OCI-LY1 (cell line): ENCODE measurements at regions not wholly inside any gene's neighbourhood (a gene's known extent, or its start where the extent isn't known, plus 50 kb on each side); places are given as distances from the start of the nearest gene placed in this dataset.

Experiments
- H2AFZ ChIP-seq: fragments of 200-600 bp; sonication (generic), shearing (Covaris generic); 2 replicates; pipeline ENCODE4 v1.6.0; 2014; ENCODE audit warnings: antibody characterized with exemption, mild to moderate bottlenecking, low read length
- H3F3A ChIP-seq: fragments of 200-600 bp; sonication (generic), shearing (Covaris generic); 2 replicates; pipeline ENCODE4 v1.6.0; 2014; ENCODE audit warnings: mild to moderate bottlenecking, antibody characterized with exemption, low read length, moderate library complexity; ENCODE audit not compliant: insufficient read depth
- H3K27ac ChIP-seq: fragments of 200-600 bp; sonication (generic); 2 replicates; pipeline ENCODE4 v1.5.1; 2014; ENCODE audit warnings: low read length, mixed run types, mild to moderate bottlenecking, low read depth; ENCODE audit not compliant: poor library complexity, severe bottlenecking
- H3K27me3 ChIP-seq: fragments of 200-600 bp; sonication (generic); 2 replicates; pipeline ENCODE4 v1.6.0; 2014; ENCODE audit warnings: antibody characterized with exemption, mild to moderate bottlenecking, low read length, moderate library complexity; ENCODE audit not compliant: insufficient read depth
- H3K36me3 ChIP-seq: fragments of 200-600 bp; sonication (generic); 2 replicates; pipeline ENCODE4 v1.6.1; 2014; ENCODE audit warnings: mild to moderate bottlenecking, antibody characterized with exemption, low read length, moderate library complexity, mixed read lengths; ENCODE audit not compliant: insufficient read depth
- H3K4me1 ChIP-seq: fragments of 200-600 bp; sonication (generic); 2 replicates; pipeline ENCODE4 v1.5.1; 2014; ENCODE audit warnings: mild to moderate bottlenecking, low read length, moderate library complexity; ENCODE audit not compliant: insufficient read depth, severe bottlenecking
- H3K4me2 ChIP-seq: fragments of 200-600 bp; sonication (generic), shearing (Covaris generic); 2 replicates; pipeline ENCODE4 v1.6.1; 2014; ENCODE audit warnings: low read length
- H3K4me3 ChIP-seq: fragments of 200-600 bp; sonication (generic); 2 replicates; pipeline ENCODE4 v1.5.1; 2014; ENCODE audit warnings: low read length, low read depth, mild to moderate bottlenecking, mixed read lengths; ENCODE audit not compliant: poor library complexity, severe bottlenecking
- H3K79me2 ChIP-seq: fragments of 200-600 bp; shearing (Covaris generic); 2 replicates; pipeline ENCODE4 v1.6.1; 2016; ENCODE audit warnings: mixed run types, low read length, mixed read lengths; ENCODE audit not compliant: insufficient read depth
- H3K9ac ChIP-seq: fragments of 200-600 bp; sonication (generic), shearing (Covaris generic); 2 replicates; pipeline ENCODE4 v1.6.1; 2014; ENCODE audit warnings: mild to moderate bottlenecking, low read length, mixed read lengths
- H3K9me2 ChIP-seq: fragments of 200-600 bp; sonication (generic), shearing (Covaris generic); 2 replicates; pipeline ENCODE4 v1.6.1; 2014; ENCODE audit warnings: low read depth, mild to moderate bottlenecking, low read length, mixed read lengths
- H3K9me3 ChIP-seq: fragments of 200-600 bp; shearing (Covaris generic); 2 replicates; pipeline ENCODE4 v1.6.1; 2014; ENCODE audit warnings: low read length, mixed read lengths
- H4K20me1 ChIP-seq: fragments of 200-600 bp; sonication (generic), shearing (Covaris generic); 2 replicates; pipeline ENCODE4 v1.6.0; 2016; ENCODE audit warnings: mild to moderate bottlenecking, low read length; ENCODE audit not compliant: insufficient read depth
- EZH2 ChIP-seq: fragments of 200-600 bp; sonication (generic), shearing (Covaris generic); IDR thresholded peaks from 2 replicates; pipeline ENCODE4 v1.8.0; 2017; ENCODE audit warnings: borderline replicate concordance, mixed run types, mild to moderate bottlenecking, antibody characterized with exemption, low read length, moderate library complexity, mixed read lengths
- TF ChIP-seq, protein P1 (sequence below): fragments of 200-600 bp; sonication (generic), shearing (Covaris generic); IDR thresholded peaks from 2 replicates; pipeline ENCODE4 v1.5.1; 2017; ENCODE audit warnings: mild to moderate bottlenecking, antibody characterized with exemption, low read length, moderate library complexity, mixed read lengths

DNA sequence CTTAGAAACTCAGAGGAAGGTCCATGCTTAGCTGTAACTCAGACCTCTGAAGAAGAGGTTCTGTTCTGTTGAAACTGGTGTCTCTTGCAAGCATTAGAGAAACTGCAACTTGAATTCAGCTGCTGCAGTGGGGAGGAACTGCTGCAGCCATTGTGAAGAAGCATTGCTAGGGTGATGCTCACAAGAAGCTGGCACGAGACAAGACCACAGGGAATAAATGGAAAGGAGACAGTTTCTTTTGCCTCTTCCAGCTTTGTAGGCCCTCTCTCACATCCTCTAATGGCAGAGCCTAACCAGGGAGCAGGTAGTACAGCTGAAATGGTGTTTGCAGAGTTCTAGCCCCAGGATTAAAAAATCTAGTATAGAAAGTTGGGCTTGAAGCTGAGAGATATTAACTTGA, 148.0 kb upstream of the DMAC1 start:
- H4K20me1 ChIP-seq = no peaks in the 10 kb centered on the region
- peak overlapping the region; percentile 37 for H3K27ac ChIP-seq
- H3K9me2 ChIP-seq = no peaks in the 10 kb centered on the region
- no peak overlapping the region for H3K4me3 ChIP-seq
- no peaks in the 10 kb centered on the region for H3F3A ChIP-seq
- no peaks in the 10 kb centered on the region for H3K36me3 ChIP-seq
- H3K4me2 ChIP-seq = 0 out of 2 replicates have a peak overlapping the region, but pooled peaks have one; percentile 2
- no peak for TF ChIP-seq EZH2
- TF ChIP-seq, protein P1, sequence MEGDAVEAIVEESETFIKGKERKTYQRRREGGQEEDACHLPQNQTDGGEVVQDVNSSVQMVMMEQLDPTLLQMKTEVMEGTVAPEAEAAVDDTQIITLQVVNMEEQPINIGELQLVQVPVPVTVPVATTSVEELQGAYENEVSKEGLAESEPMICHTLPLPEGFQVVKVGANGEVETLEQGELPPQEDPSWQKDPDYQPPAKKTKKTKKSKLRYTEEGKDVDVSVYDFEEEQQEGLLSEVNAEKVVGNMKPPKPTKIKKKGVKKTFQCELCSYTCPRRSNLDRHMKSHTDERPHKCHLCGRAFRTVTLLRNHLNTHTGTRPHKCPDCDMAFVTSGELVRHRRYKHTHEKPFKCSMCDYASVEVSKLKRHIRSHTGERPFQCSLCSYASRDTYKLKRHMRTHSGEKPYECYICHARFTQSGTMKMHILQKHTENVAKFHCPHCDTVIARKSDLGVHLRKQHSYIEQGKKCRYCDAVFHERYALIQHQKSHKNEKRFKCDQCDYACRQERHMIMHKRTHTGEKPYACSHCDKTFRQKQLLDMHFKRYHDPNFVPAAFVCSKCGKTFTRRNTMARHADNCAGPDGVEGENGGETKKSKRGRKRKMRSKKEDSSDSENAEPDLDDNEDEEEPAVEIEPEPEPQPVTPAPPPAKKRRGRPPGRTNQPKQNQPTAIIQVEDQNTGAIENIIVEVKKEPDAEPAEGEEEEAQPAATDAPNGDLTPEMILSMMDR = no peak
- H3K4me1 ChIP-seq = peaks cover 21% of the 10 kb centered on the region
- H2AFZ ChIP-seq = peak overlapping the region; percentile 54
- H3K79me2 ChIP-seq = no peaks in the 10 kb centered on the region
- H3K9ac ChIP-seq = no peak overlapping the region
- H3K27me3 ChIP-seq = no peaks in the 10 kb centered on the region
- H3K9me3 ChIP-seq = no peaks in the 10 kb centered on the region

DNA sequence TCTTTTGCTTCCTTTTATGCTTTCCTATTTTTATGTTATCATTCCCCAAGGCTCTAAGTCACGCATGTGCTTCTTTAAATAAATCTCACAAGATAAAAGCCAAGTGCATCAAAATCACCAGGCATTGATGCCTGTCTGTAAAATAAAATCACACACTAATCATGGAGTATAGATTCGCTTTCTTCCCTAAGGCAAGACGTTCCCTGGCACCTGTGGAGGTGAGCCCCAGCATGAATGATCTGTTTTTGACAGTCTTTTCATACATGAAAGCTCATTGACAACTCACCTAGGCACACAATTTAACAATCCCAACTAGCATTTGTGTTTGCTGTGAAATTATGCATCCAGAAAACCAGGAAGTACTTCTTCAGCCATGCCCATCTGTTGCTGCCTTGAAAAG, 146.9 kb upstream of the DMAC1 start:
- TF ChIP-seq, protein P1 = no peak
- TF ChIP-seq EZH2 = no peak
- Histone ChIP-seq H3F3A (no peaks in the 10 kb centered on the region), H3K9ac (no peak overlapping the region), H3K36me3 (no peaks in the 10 kb centered on the region), H3K9me2 (no peaks in the 10 kb centered on the region), H3K27me3 (no peaks in the 10 kb centered on the region), H3K4me1 (peaks cover 21% of the 10 kb centered on the region), H2AFZ (peak overlapping the region; percentile 36; the same call in 1 of the 2 replicates), H3K27ac (no peak overlapping the region), H4K20me1 (no peaks in the 10 kb centered on the region), H3K4me3 (no peak overlapping the region), H3K4me2 (no peak overlapping the region), H3K9me3 (no peaks in the 10 kb centered on the region), H3K79me2 (no peaks in the 10 kb centered on the region)

DNA sequence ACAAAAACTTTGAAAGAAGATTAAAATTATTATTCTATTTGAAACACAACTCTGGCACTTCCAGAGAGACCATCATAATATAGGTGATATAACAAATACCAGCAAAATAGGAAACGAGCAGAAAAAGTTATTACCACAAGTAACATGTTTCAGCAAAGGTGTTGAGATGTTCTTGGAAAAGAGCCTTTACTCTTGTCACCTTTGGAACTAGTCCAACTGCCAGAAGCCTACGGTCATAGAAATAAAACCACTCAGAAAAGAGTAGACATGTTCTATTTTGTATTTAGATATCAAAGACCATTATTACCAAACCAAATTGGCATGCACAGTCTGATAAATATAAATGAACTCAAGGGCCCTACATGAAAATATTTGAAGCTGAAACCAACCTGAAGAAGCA, 145.0 kb upstream of the DMAC1 start:
- Histone ChIP-seq H3K9me2 (no peaks in the 10 kb centered on the region), H4K20me1 (no peaks in the 10 kb centered on the region), H2AFZ (no peak overlapping the region), H3K9ac (no peak overlapping the region), H3K36me3 (no peaks in the 10 kb centered on the region), H3K27ac (no peak overlapping the region), H3K4me1 (peaks cover 21% of the 10 kb centered on the region), H3K4me2 (no peak overlapping the region), H3F3A (no peaks in the 10 kb centered on the region), H3K9me3 (no peaks in the 10 kb centered on the region; the same call in 1 of the 2 replicates), H3K79me2 (no peaks in the 10 kb centered on the region), H3K27me3 (no peaks in the 10 kb centered on the region), H3K4me3 (no peak overlapping the region)
- TF ChIP-seq EZH2 = no peak
- TF ChIP-seq, protein P1 = no peak
